ENCODE measurements at regions not wholly inside any gene's neighbourhood (a gene's known extent, or its start where the extent isn't known, plus 50 kb on each side); places are given as distances from the start of the nearest gene placed in this dataset.

DNA sequence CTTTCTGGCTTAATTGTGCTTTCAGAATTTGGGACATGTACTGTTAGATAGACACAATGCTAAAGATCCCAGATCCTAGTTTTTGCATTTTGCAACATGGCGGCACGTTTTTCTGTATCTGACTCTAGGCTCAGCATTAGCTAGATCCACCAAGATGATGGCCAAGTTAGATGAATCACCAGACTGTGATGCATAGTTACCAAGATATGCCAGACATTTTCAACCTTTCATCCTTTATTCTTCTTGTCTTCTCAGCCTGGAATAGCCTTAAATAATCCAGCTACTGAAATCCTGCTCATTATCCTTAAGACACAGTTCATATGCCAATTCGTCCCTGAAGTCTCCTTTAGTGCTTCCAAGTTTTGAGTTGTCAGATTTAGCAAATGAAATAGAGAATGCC is 144.9 kb upstream of the CRY1 start:
- H3K27me3 ChIP-seq (ENCODE audit: low read length): no peaks in the 10 kb centered on the region
- H3K9me3 ChIP-seq (ENCODE audit: insufficient read depth, low read length): no peaks in the 10 kb centered on the region
- no peak overlapping the region for H3K4me2 ChIP-seq (ENCODE audit: low read depth, low read length, poor library complexity, severe bottlenecking)
- no peak overlapping the region for H3K27ac ChIP-seq (ENCODE audit: low read depth, low read length)
- no peaks in the 10 kb centered on the region for H3K36me3 ChIP-seq (ENCODE audit: low read length)
- no peaks in the 10 kb centered on the region for H3K79me2 ChIP-seq (ENCODE audit: insufficient read depth, low read length)
- TF ChIP-seq EZH2phosphoT487 (conservative IDR thresholded peaks at IDR 0.05; ENCODE audit: low read length): no peak
- TF ChIP-seq, protein P1, sequence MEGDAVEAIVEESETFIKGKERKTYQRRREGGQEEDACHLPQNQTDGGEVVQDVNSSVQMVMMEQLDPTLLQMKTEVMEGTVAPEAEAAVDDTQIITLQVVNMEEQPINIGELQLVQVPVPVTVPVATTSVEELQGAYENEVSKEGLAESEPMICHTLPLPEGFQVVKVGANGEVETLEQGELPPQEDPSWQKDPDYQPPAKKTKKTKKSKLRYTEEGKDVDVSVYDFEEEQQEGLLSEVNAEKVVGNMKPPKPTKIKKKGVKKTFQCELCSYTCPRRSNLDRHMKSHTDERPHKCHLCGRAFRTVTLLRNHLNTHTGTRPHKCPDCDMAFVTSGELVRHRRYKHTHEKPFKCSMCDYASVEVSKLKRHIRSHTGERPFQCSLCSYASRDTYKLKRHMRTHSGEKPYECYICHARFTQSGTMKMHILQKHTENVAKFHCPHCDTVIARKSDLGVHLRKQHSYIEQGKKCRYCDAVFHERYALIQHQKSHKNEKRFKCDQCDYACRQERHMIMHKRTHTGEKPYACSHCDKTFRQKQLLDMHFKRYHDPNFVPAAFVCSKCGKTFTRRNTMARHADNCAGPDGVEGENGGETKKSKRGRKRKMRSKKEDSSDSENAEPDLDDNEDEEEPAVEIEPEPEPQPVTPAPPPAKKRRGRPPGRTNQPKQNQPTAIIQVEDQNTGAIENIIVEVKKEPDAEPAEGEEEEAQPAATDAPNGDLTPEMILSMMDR (IDR thresholded peaks at IDR 0.05; ENCODE audit: insufficient read depth, low read length, poor library complexity, severe bottlenecking): no peak
- H2AFZ ChIP-seq (ENCODE audit: low read depth, low read length, severe bottlenecking): no peak overlapping the region
- H4K20me1 ChIP-seq (ENCODE audit: low read depth, low read length): no peaks in the 10 kb centered on the region
- H3K9me2 ChIP-seq (replicated peaks; ENCODE audit: insufficient read depth, low read length): no peaks in the 10 kb centered on the region
- H3K4me3 ChIP-seq (ENCODE audit: insufficient read depth, low read length, poor library complexity, severe bottlenecking): no peak overlapping the region
- H3K9ac ChIP-seq (ENCODE audit: low read length): no peak overlapping the region
- H3F3A ChIP-seq (ENCODE audit: insufficient read depth): no peaks in the 10 kb centered on the region

GRCh38 chr12:107241411-107241810 is 148.1 kb upstream of the CRY1 start:
- TF ChIP-seq EZH2phosphoT487 (conservative IDR thresholded peaks at IDR 0.05; ENCODE audit: low read length): no peak
- H2AFZ ChIP-seq (ENCODE audit: low read depth, low read length, severe bottlenecking): no peak overlapping the region
- H3K4me3 ChIP-seq (ENCODE audit: insufficient read depth, low read length, poor library complexity, severe bottlenecking): no peak overlapping the region

GRCh38 chr12:107242189-107242588 is 148.8 kb upstream of the CRY1 start:
- Histone ChIP-seq H3K4me3 (ENCODE audit: insufficient read depth, low read length, poor library complexity, severe bottlenecking) (no peak overlapping the region), H3K36me3 (ENCODE audit: low read length) (no peaks in the 10 kb centered on the region), H3K27me3 (ENCODE audit: low read length) (no peaks in the 10 kb centered on the region), H4K20me1 (ENCODE audit: low read depth, low read length) (no peaks in the 10 kb centered on the region), H3K4me2 (ENCODE audit: low read depth, low read length, poor library complexity, severe bottlenecking) (no peak overlapping the region), H3K9me2 (replicated peaks; ENCODE audit: insufficient read depth, low read length) (no peaks in the 10 kb centered on the region), H3K9ac (ENCODE audit: low read length) (no peak overlapping the region), H2AFZ (ENCODE audit: low read depth, low read length, severe bottlenecking) (no peak overlapping the region), H3K9me3 (ENCODE audit: insufficient read depth, low read length) (no peaks in the 10 kb centered on the region), H3K27ac (ENCODE audit: low read depth, low read length) (no peak overlapping the region), H3F3A (ENCODE audit: insufficient read depth) (no peaks in the 10 kb centered on the region), H3K79me2 (ENCODE audit: insufficient read depth, low read length) (no peaks in the 10 kb centered on the region)
- TF ChIP-seq, protein P1 (IDR thresholded peaks at IDR 0.05; ENCODE audit: insufficient read depth, low read length, poor library complexity, severe bottlenecking): no peak
- TF ChIP-seq EZH2phosphoT487 (conservative IDR thresholded peaks at IDR 0.05; ENCODE audit: low read length): no peak

More at GRCh38 chr12:107241411-107241810, 148.1 kb upstream of the CRY1 start:
- Histone ChIP-seq H3F3A (ENCODE audit: insufficient read depth) (no peaks in the 10 kb centered on the region), H3K79me2 (ENCODE audit: insufficient read depth, low read length) (no peaks in the 10 kb centered on the region), H3K9ac (ENCODE audit: low read length) (no peak overlapping the region), H3K9me3 (ENCODE audit: insufficient read depth, low read length) (no peaks in the 10 kb centered on the region), H3K27me3 (ENCODE audit: low read length) (no peaks in the 10 kb centered on the region), H3K4me2 (ENCODE audit: low read depth, low read length, poor library complexity, severe bottlenecking) (no peak overlapping the region), H3K9me2 (replicated peaks; ENCODE audit: insufficient read depth, low read length) (no peaks in the 10 kb centered on the region), H3K27ac (ENCODE audit: low read depth, low read length) (no peak overlapping the region), H3K36me3 (ENCODE audit: low read length) (no peaks in the 10 kb centered on the region), H4K20me1 (ENCODE audit: low read depth, low read length) (no peaks in the 10 kb centered on the region)

GRCh38 chr12:107243341-107243740 is 150.0 kb upstream of the CRY1 start:
- no peak overlapping the region for H3K27ac ChIP-seq (ENCODE audit: low read depth, low read length)
- no peak for TF ChIP-seq EZH2phosphoT487 (conservative IDR thresholded peaks at IDR 0.05; ENCODE audit: low read length)
- TF ChIP-seq, protein P1 (IDR thresholded peaks at IDR 0.05; ENCODE audit: insufficient read depth, low read length, poor library complexity, severe bottlenecking): no peak
- no peak overlapping the region for H3K4me2 ChIP-seq (ENCODE audit: low read depth, low read length, poor library complexity, severe bottlenecking)
- H3K9me3 ChIP-seq (ENCODE audit: insufficient read depth, low read length): no peaks in the 10 kb centered on the region
- H2AFZ ChIP-seq (ENCODE audit: low read depth, low read length, severe bottlenecking): no peak overlapping the region
- no peaks in the 10 kb centered on the region for H3K27me3 ChIP-seq (ENCODE audit: low read length)
- no peak overlapping the region for H3K9ac ChIP-seq (ENCODE audit: low read length)
- no peaks in the 10 kb centered on the region for H3K9me2 ChIP-seq (replicated peaks; ENCODE audit: insufficient read depth, low read length)
- H3K79me2 ChIP-seq (ENCODE audit: insufficient read depth, low read length): no peaks in the 10 kb centered on the region
- no peaks in the 10 kb centered on the region for H4K20me1 ChIP-seq (ENCODE audit: low read depth, low read length)
- no peaks in the 10 kb centered on the region for H3F3A ChIP-seq (ENCODE audit: insufficient read depth)
- H3K4me3 ChIP-seq (ENCODE audit: insufficient read depth, low read length, poor library complexity, severe bottlenecking): no peak overlapping the region
- no peaks in the 10 kb centered on the region for H3K36me3 ChIP-seq (ENCODE audit: low read length)

Data from SU-DHL-6 (cell line).